Activated B cell treated with CpG ODN at 0.5 μM for 24 hours (primary cell): ENCODE measurements at regions not wholly inside any gene's neighbourhood (a gene's known extent, or its start where the extent isn't known, plus 50 kb on each side); places are given as distances from the start of the nearest gene placed in this dataset.

Experiments used
- ATAC-seq: fragments of 200-7000 bp; cut with Tn5 transposase; one replicate; pipeline ENCODE4 v1.10.0; 2021; ENCODE audit warnings: low read depth, mild to moderate bottlenecking, moderate library complexity
- CTCF ChIA-PET: fragments of 350-600 bp; sonication (Branson Sonifier 250); formaldehyde crosslinking; loops from one replicate; lab custom pipeline; 2021; ENCODE audit warnings: antibody characterized with exemption; lab: Charles Lee
- POLR2A ChIA-PET: fragments of 350-600 bp; sonication (Branson Sonifier 250); formaldehyde crosslinking; loops from one replicate; lab custom pipeline; 2021; ENCODE audit warnings: antibody characterized with exemption; lab: Charles Lee
- DNase-seq: peaks from one replicate; pipeline ENCODE4 v3.0.0; 2022
- H3K27ac Mint-ChIP-seq: one replicate; pipeline ENCODE4 v1.8.0; 2020; ENCODE audit warnings: mixed read lengths
- H3K27me3 Mint-ChIP-seq: one replicate; pipeline ENCODE4 v1.8.0; 2021; ENCODE audit warnings: mixed read lengths
- H3K36me3 Mint-ChIP-seq: one replicate; pipeline ENCODE4 v1.8.0; 2021; ENCODE audit warnings: low read depth, mixed read lengths
- H3K4me1 Mint-ChIP-seq: one replicate; pipeline ENCODE4 v1.8.0; 2021; ENCODE audit warnings: mixed read lengths
- H3K4me3 Mint-ChIP-seq: one replicate; pipeline ENCODE4 v1.8.0; 2020; ENCODE audit warnings: mild to moderate bottlenecking, mixed read lengths
- H3K9me3 Mint-ChIP-seq: one replicate; pipeline ENCODE4 v1.8.0; 2020; ENCODE audit warnings: mixed read lengths
- CTCF ChIP-seq: fragments of 200-600 bp; IDR thresholded peaks from one replicate; pipeline ENCODE4 v1.8.0; 2022; ENCODE audit warnings: antibody characterized with exemption, mild to moderate bottlenecking
- intact Hi-C: fragments of 100-400 bp; cut with micrococcal nuclease; formaldehyde crosslinking; loops from one replicate; pipeline ENCODE4 v1.15.1; 2024

DNA sequence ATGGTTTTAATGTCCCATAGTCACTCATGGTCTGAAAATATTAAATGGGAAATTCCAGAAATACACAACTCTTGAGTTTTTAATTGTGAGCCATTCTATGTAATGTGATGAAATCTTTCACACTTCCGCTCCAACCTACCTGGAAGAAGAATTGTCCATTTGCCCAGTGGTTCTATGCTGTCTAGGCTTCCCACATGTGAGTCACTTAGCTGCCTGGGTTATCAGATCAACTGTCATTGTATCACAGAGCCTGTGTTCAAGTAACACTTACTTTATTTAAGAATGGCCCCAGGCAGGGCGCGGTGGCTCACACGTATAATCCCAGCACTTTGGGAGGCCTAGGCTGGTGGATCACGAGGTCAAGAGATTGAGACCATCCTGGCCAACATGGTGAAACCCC, 1450.5 kb downstream of the EFNB2 start:
- ChIA-PET POLR2A (no interaction called here), CTCF (no interaction called here)
- intact Hi-C loops, result no loop called here
- Mint-ChIP-seq H3K4me3 (no peak overlapping the region), H3K9me3 (peaks cover 4% of the 10 kb centered on the region), H3K36me3 (no peaks in the 10 kb centered on the region), H3K27me3 (no peaks in the 10 kb centered on the region), H3K4me1 (no peaks in the 10 kb centered on the region), H3K27ac (no peak overlapping the region)
- ATAC-seq, result no peak
- DNase-seq, result no peak
- no peak for TF ChIP-seq CTCF

- intact Hi-C loops, result no loop called here
- no peak for DNase-seq
- Mint-ChIP-seq H3K36me3 (no peaks in the 10 kb centered on the region), H3K9me3 (peaks cover 4% of the 10 kb centered on the region), H3K4me3 (no peak overlapping the region), H3K27ac (no peak overlapping the region), H3K27me3 (no peaks in the 10 kb centered on the region), H3K4me1 (no peaks in the 10 kb centered on the region)
- ChIA-PET CTCF (no interaction called here), POLR2A (no interaction called here)
- no peak for ATAC-seq
- no peak for TF ChIP-seq CTCF
These were observed 1451.5 kb downstream of the EFNB2 start for GRCh38 chr13:105083992-105084391.

- H3K4me1 Mint-ChIP-seq, result no peaks in the 10 kb centered on the region
- POLR2A ChIA-PET, result no interaction called here
These were observed 1460.7 kb downstream of the EFNB2 start for GRCh38 chr13:105074755-105075154.

GRCh38 chr13:105073041-105073440, 1462.4 kb downstream of the EFNB2 start:
- no peaks in the 10 kb centered on the region for H3K36me3 Mint-ChIP-seq
- CTCF ChIA-PET, result no interaction called here
- ATAC-seq (no peak), DNase-seq (no peak)
- no peaks in the 10 kb centered on the region for H3K4me1 Mint-ChIP-seq
- no peaks in the 10 kb centered on the region for H3K27me3 Mint-ChIP-seq
- no peak overlapping the region for H3K27ac Mint-ChIP-seq
- H3K9me3 Mint-ChIP-seq, result no peaks in the 10 kb centered on the region
- intact Hi-C loops, result no loop called here
- TF ChIP-seq CTCF, result no peak
- H3K4me3 Mint-ChIP-seq, result no peak overlapping the region
- POLR2A ChIA-PET, result no interaction called here

More at GRCh38 chr13:105074755-105075154, 1460.7 kb downstream of the EFNB2 start:
- ATAC-seq, result no peak
- H3K27me3 Mint-ChIP-seq, result no peaks in the 10 kb centered on the region
- H3K9me3 Mint-ChIP-seq, result no peaks in the 10 kb centered on the region
- CTCF ChIA-PET, result no interaction called here
- DNase-seq, result no peak
- no peak overlapping the region for H3K4me3 Mint-ChIP-seq
- intact Hi-C loops, result no loop called here
- no peak for TF ChIP-seq CTCF
- no peaks in the 10 kb centered on the region for H3K36me3 Mint-ChIP-seq
- no peak overlapping the region for H3K27ac Mint-ChIP-seq

DNA sequence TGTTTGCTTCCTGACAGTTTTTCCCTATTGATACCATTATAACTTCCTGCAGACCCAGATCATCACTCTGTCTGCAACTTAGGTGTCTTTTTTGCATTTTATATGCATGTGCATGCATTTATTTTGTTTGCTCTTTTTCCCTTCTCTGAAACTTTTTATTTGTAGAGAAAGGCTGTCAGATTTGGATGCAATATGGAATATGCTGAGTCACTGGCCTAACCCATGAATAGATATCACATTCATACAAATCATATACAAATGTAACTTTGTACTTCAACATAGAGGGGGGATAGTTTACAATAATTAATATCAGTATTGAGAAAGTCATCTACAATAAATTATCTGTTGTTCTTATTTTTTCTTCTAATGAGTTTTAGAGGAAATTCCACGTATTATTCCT, 1465.0 kb downstream of the EFNB2 start:
- Mint-ChIP-seq H3K4me3 (no peak overlapping the region), H3K27ac (no peak overlapping the region), H3K9me3 (no peaks in the 10 kb centered on the region), H3K4me1 (no peaks in the 10 kb centered on the region), H3K27me3 (no peaks in the 10 kb centered on the region), H3K36me3 (no peaks in the 10 kb centered on the region)
- CTCF ChIA-PET, result no interaction called here
- no peak for ATAC-seq
- intact Hi-C loops, result no loop called here
- no peak for TF ChIP-seq CTCF
- POLR2A ChIA-PET, result no interaction called here
- DNase-seq, result no peak
